ENCODE measurements at regions not wholly inside any gene's neighbourhood (a gene's known extent, or its start where the extent isn't known, plus 50 kb on each side); places are given as distances from the start of the nearest gene placed in this dataset.

GRCh38 chr13:52961987-52962386 lies 66.6 kb upstream of the OLFM4 start:
- no peaks in the 10 kb centered on the region for H3K9me3 Mint-ChIP-seq
- CTCF ChIA-PET, result no interaction called here

GRCh38 chr13:52961256-52961910 lies 67.2 kb upstream of the OLFM4 start:
- DNase-seq (no peak), ATAC-seq (ENCODE audit: low read depth) (no peak)
- intact Hi-C loops (cut with micrococcal nuclease), result no loop called here
- POLR2A ChIA-PET, result no interaction called here
- no peak for TF ChIP-seq CTCF (IDR thresholded peaks at IDR 0.05)
- H3K4me1 Mint-ChIP-seq, result no peaks in the 10 kb centered on the region
- H3K4me3 Mint-ChIP-seq, result no peak overlapping the region
- no peak overlapping the region for H3K27ac Mint-ChIP-seq
- CTCF ChIA-PET, result no interaction called here
- H3K27me3 Mint-ChIP-seq, result no peaks in the 10 kb centered on the region
- no peaks in the 10 kb centered on the region for H3K9me3 Mint-ChIP-seq
- H3K36me3 Mint-ChIP-seq (ENCODE audit: low read depth), result no peaks in the 10 kb centered on the region

More at GRCh38 chr13:52961987-52962386, 66.6 kb upstream of the OLFM4 start:
- no peak for ATAC-seq (ENCODE audit: low read depth)
- no peaks in the 10 kb centered on the region for H3K36me3 Mint-ChIP-seq (ENCODE audit: low read depth)
- intact Hi-C loops (cut with micrococcal nuclease), result no loop called here
- H3K27ac Mint-ChIP-seq, result no peak overlapping the region
- no peaks in the 10 kb centered on the region for H3K27me3 Mint-ChIP-seq
- POLR2A ChIA-PET, result no interaction called here
- no peak overlapping the region for H3K4me3 Mint-ChIP-seq
- TF ChIP-seq CTCF (IDR thresholded peaks at IDR 0.05), result no peak
- no peaks in the 10 kb centered on the region for H3K4me1 Mint-ChIP-seq
- no peak for DNase-seq

- Mint-ChIP-seq H3K4me3 (no peak overlapping the region), H3K27ac (no peak overlapping the region), H3K27me3 (no peaks in the 10 kb centered on the region), H3K9me3 (no peaks in the 10 kb centered on the region), H3K4me1 (no peaks in the 10 kb centered on the region), H3K36me3 (ENCODE audit: low read depth) (no peaks in the 10 kb centered on the region)
- ChIA-PET POLR2A (no interaction called here), CTCF (interaction anchor here (3.4 kb wide), 1 partner anchor 13 kb away, joined by 15 read pairs; no protein-coding TSS in a partner anchor)
- no peak for DNase-seq
- intact Hi-C loops (cut with micrococcal nuclease), result no loop called here
- ATAC-seq (ENCODE audit: low read depth), result no peak
- no peak for TF ChIP-seq CTCF (IDR thresholded peaks at IDR 0.05)
Observed at GRCh38 chr13:52955472-52955874, 73.1 kb upstream of the OLFM4 start.

- intact Hi-C loops (cut with micrococcal nuclease), result no loop called here
- Mint-ChIP-seq H3K27ac (no peak overlapping the region), H3K36me3 (ENCODE audit: low read depth) (no peaks in the 10 kb centered on the region), H3K27me3 (no peaks in the 10 kb centered on the region), H3K4me3 (no peak overlapping the region), H3K4me1 (no peaks in the 10 kb centered on the region), H3K9me3 (no peaks in the 10 kb centered on the region)
- CTCF ChIA-PET, result interaction anchor here (0.9 to 3.4 kb wide), 2 partner anchors 10 to 13 kb away, joined by 3 to 15 read pairs; no protein-coding TSS in a partner anchor
- no peak for DNase-seq
- POLR2A ChIA-PET, result no interaction called here
- no peak for ATAC-seq (ENCODE audit: low read depth)
- no peak for TF ChIP-seq CTCF (IDR thresholded peaks at IDR 0.05)
Observed at GRCh38 chr13:52954838-52955237, 73.8 kb upstream of the OLFM4 start.

GRCh38 chr13:52950436-52950956 lies 78.1 kb upstream of the OLFM4 start:
- Mint-ChIP-seq H3K9me3 (peaks cover 6% of the 10 kb centered on the region), H3K27ac (no peak overlapping the region), H3K4me3 (no peak overlapping the region), H3K36me3 (ENCODE audit: low read depth) (no peaks in the 10 kb centered on the region), H3K27me3 (no peaks in the 10 kb centered on the region), H3K4me1 (no peaks in the 10 kb centered on the region)
- no peak for DNase-seq
- TF ChIP-seq CTCF (IDR thresholded peaks at IDR 0.05), result no peak
- intact Hi-C loops (cut with micrococcal nuclease), result no loop called here
- ChIA-PET POLR2A (no interaction called here), CTCF (no interaction called here)
- ATAC-seq (ENCODE audit: low read depth), result no peak
